Stimulated activated CD8-positive, alpha-beta memory T cell treated with anti-CD3 and anti-CD28 coated beads, Interleukin-7, amount 100 ng/mL, for 48 hours (primary cell): ENCODE measurements at regions not wholly inside any gene's neighbourhood (a gene's known extent, or its start where the extent isn't known, plus 50 kb on each side); places are given as distances from the start of the nearest gene placed in this dataset.

Experiments
- DNase-seq, 2 donors: peaks; one replicate each; pipeline ENCODE4 v3.0.0-alpha.2; 2020; ENCODE audit warnings: low read depth in 1 of 2; ENCODE audit errors: extremely low read depth in 1 of 2

GRCh38 chr4:3831529-3832150 is 65.5 kb downstream of the ADRA2C start:
- DNase-seq, result no peak

GRCh38 chr4:3832536-3833220 is 66.5 kb downstream of the ADRA2C start:
- no peak for DNase-seq

- no peak for DNase-seq
Observed at GRCh38 chr4:3833326-3833989, 67.3 kb downstream of the ADRA2C start.

GRCh38 chr4:3834186-3834662 is 68.0 kb downstream of the ADRA2C start:
- DNase-seq, result no peak

- no peak for DNase-seq
Observed at GRCh38 chr4:3834663-3835521, 68.7 kb downstream of the ADRA2C start.

GRCh38 chr4:3835527-3836405 is 69.6 kb downstream of the ADRA2C start:
- DNase-seq, result no peak

- DNase-seq, result no peak
Observed at GRCh38 chr4:3836406-3836755, 70.2 kb downstream of the ADRA2C start.

GRCh38 chr4:3836756-3837601 is 70.8 kb downstream of the ADRA2C start:
- no peak for DNase-seq

- DNase-seq, result no peak
Observed at GRCh38 chr4:3838437-3839380, 72.5 kb downstream of the ADRA2C start.

- no peak for DNase-seq
Observed at GRCh38 chr4:3845094-3845743, 79.0 kb downstream of the ADRA2C start.

- no peak for DNase-seq
Observed at GRCh38 chr4:3845744-3846429, 79.7 kb downstream of the ADRA2C start.

- no peak for DNase-seq
Observed at GRCh38 chr4:3847211-3847940, 81.2 kb downstream of the ADRA2C start.

GRCh38 chr4:3848323-3848722 is 82.1 kb downstream of the ADRA2C start:
- no peak for DNase-seq

- DNase-seq, result no peak
Observed at GRCh38 chr4:3849140-3849539, 83.0 kb downstream of the ADRA2C start.

- no peak for DNase-seq
Observed at GRCh38 chr4:3850128-3850527, 83.9 kb downstream of the ADRA2C start.

- no peak for DNase-seq
Observed at GRCh38 chr4:3851211-3851610, 85.0 kb downstream of the ADRA2C start.

- no peak for DNase-seq
Observed at GRCh38 chr4:3851881-3852280, 85.7 kb downstream of the ADRA2C start.
